SK-N-SH treated with all-trans-retinoic acid at 6 μM for 48 hours (cell line): ENCODE measurements at regions not wholly inside any gene's neighbourhood (a gene's known extent, or its start where the extent isn't known, plus 50 kb on each side); places are given as distances from the start of the nearest gene placed in this dataset.

Experiments
- ARNTL ChIP-seq: fragments of 450-650 bp; formaldehyde crosslinking; IDR thresholded peaks from 2 replicates; pipeline ENCODE4 v1.5.0; 2020; ENCODE audit warnings: low read depth, mild to moderate bottlenecking, moderate library complexity, borderline replicate concordance
- BACH2 ChIP-seq: fragments of 250-450 bp; sonication (Bioruptor Pico); IDR thresholded peaks from 2 replicates; pipeline ENCODE4 v1.9.0; 2021; ENCODE audit warnings: mild to moderate bottlenecking, borderline replicate concordance
- CSDC2 ChIP-seq: fragments of 250-450 bp; sonication (Bioruptor Pico); IDR thresholded peaks from 2 replicates; pipeline ENCODE4 v1.5.0; 2020; ENCODE audit warnings: mild to moderate bottlenecking, moderate library complexity
- ESRRG ChIP-seq: fragments of 250-450 bp; sonication (Bioruptor Pico); IDR thresholded peaks from 2 replicates; pipeline ENCODE4 v1.6.1; 2021; ENCODE audit warnings: mild to moderate bottlenecking
- ISL1 ChIP-seq: fragments of 250-450 bp; sonication (Bioruptor Pico); IDR thresholded peaks from 2 replicates; pipeline ENCODE4 v2.1.2; 2022; ENCODE audit warnings: mild to moderate bottlenecking, moderate library complexity
- PATZ1 ChIP-seq: fragments of 250-450 bp; sonication (Bioruptor Pico); IDR thresholded peaks from 2 replicates; pipeline ENCODE4 v1.8.0; 2020; ENCODE audit warnings: mild to moderate bottlenecking, moderate library complexity, borderline replicate concordance
- RARB ChIP-seq: fragments of 250-450 bp; sonication (Bioruptor Pico); IDR thresholded peaks from 2 replicates; pipeline ENCODE4 v1.8.0; 2021; ENCODE audit warnings: mild to moderate bottlenecking, moderate library complexity
- ZFP3 ChIP-seq: fragments of 250-450 bp; sonication (Bioruptor Pico); IDR thresholded peaks from 2 replicates; pipeline ENCODE4 v1.5.0; 2020; ENCODE audit warnings: mild to moderate bottlenecking, moderate library complexity
- ZFP30 ChIP-seq: fragments of 450-650 bp; formaldehyde crosslinking; IDR thresholded peaks from 2 replicates; pipeline ENCODE4 v1.5.0; 2022; ENCODE audit warnings: mild to moderate bottlenecking, moderate library complexity
- ZNF565 ChIP-seq: fragments of 450-650 bp; formaldehyde crosslinking; conservative IDR thresholded peaks from 2 replicates; pipeline ENCODE4 v1.5.0; 2020; ENCODE audit warnings: low read depth, mild to moderate bottlenecking, moderate library complexity
- ZNF70 ChIP-seq: fragments of 450-650 bp; formaldehyde crosslinking; IDR thresholded peaks from 2 replicates; pipeline ENCODE4 v1.5.0; 2020; ENCODE audit warnings: mild to moderate bottlenecking, moderate library complexity

DNA sequence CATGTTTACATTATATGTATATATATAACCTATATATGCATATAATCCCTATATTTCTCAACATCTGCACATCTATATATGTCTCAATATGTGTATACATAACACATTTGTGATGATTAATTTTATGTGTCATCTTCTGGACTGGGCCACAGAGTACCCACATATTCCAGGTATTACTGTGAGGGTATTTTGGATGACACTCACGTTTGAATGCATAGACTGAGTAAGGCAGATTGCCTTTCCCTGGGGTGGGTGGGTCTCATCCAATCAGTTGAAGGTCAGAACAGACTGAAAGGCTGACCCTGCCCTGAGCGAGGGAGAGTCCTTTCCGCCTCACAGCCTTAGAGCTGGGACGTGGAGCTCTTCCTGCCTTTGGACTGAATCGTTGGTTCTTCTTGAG, 295.2 kb upstream of the PFKP start:
- no peak for TF ChIP-seq ZNF70
- TF ChIP-seq RARB (CRISPR knock-in tag), result no peak
- no peak for TF ChIP-seq ZNF565
- no peak for TF ChIP-seq ZFP30 (CRISPR knock-in tag)
- no peak for TF ChIP-seq CSDC2 (CRISPR knock-in tag)
- no peak for TF ChIP-seq PATZ1
- TF ChIP-seq ESRRG (CRISPR knock-in tag), result no peak
- no peak for TF ChIP-seq ISL1 (CRISPR knock-in tag)
- TF ChIP-seq ARNTL (CRISPR knock-in tag), result no peak
- TF ChIP-seq ZFP3 (CRISPR knock-in tag), result no peak
- no peak for TF ChIP-seq BACH2 (CRISPR knock-in tag)
